HG02885 (cell line): ENCODE measurements at regions not wholly inside any gene's neighbourhood (a gene's known extent, or its start where the extent isn't known, plus 50 kb on each side); places are given as distances from the start of the nearest gene placed in this dataset.

Experiments used
- ATAC-seq: cut with Tn5 transposase; IDR thresholded peaks from one replicate; pipeline ENCODE4 v1.9.1; 2021; ENCODE audit warnings: mild to moderate bottlenecking; ENCODE audit not compliant: unreplicated experiment, poor library complexity

GRCh38 chr1:108017698-108018097 lies 52.7 kb upstream of the VAV3 start:
- ATAC-seq = no peak

DNA sequence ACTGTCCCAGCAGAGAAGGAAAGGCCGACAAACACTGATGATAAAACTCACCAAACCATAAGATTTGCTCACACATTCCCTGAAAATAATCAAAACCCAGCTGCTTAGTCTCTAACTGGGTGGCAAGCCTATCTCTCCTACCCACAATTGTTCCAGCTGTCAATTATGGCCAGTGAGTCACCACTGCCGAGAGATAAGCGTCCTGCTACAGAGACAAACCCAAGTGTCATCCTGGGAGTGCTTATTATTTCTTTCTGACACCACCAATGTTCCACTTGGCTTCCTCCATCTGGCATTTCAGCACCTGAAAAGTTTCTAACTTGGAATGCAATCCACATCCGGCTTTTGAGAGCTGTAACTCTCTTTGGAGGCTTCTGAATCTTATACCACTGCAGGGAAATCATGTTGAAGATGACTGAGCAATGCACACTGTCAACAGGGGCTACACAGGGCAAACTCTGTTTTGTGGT lies 51.5 kb upstream of the VAV3 start:
- ATAC-seq = no peak
